IPS-NIHi11 (cell line): ENCODE measurements at regions not wholly inside any gene's neighbourhood (a gene's known extent, or its start where the extent isn't known, plus 50 kb on each side); places are given as distances from the start of the nearest gene placed in this dataset.

ENCODE experiments used
- DNase-seq: peaks from one replicate; pipeline ENCODE4 v3.0.0; 2012; ENCODE audit warnings: mixed read lengths, low spot score

- no peak for DNase-seq
Observed at GRCh38 chr17:69949973-69950695, 124.9 kb upstream of the KCNJ16 start.

DNA sequence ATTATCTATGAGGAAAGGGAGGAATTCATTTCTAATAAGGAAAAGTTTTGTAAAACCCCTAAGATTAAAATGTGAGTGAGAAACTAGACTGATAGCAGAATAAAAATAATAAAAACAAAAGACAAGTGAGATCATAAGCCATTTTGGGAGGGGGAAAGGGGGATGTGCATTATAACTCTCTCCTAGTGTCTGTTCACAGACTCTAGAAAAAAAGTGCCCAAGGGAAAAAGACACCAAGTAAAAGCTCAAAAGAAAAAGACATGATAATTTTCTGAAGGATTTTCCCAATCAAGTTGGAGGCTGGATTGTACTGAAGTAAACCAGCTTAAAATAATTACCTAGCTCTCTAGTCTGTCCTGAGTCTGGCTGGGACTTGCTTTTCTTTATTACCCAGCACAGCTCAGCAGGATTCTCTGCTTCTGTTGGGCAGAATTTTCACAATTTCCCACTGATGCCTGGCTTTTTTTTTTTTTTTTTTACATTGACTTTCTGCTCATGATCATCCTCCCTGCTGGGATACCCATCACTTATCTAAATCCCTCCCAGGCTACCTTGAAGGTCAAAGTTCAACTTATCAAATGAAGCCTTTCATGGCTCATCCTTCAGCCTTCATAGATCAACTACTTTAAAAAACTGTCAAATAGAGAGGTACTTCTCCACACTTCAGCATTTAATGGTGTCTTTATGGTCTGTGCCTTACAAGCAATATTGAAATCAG lies 124.2 kb upstream of the KCNJ16 start:
- DNase-seq: no peak

DNA sequence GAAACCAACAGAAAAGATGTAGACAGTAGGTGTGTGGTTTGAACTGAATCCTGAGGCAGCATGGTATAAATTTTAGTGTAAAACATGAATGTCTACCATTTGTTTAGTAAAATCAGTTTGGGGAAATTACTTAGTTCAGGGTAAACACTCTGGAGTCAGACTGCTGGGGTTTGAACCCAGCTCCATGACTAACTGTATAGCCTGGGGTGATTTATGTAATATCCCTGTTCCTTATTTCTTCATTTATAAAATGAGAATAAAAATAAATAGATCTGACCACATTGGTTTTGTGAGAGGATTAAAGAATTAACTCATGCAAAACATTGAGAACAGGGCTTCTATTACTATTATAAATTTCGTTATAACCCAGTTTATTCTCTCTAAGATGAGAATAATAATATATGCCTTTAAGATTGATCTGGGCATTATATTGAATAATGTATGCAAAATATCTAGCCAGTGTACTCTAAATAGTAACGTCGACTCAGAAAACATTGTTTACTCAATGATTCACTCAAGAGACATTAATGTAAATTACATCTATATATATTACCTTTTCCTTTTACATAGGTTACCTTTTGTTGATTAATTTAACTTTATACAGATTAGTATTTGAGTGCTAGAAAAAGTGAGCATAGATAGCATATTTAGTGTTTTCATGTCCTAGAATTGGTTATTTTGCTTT lies 120.6 kb upstream of the KCNJ16 start:
- DNase-seq: no peak

- DNase-seq: no peak
Observed at GRCh38 chr17:69958063-69958462, 117.0 kb upstream of the KCNJ16 start.

DNA sequence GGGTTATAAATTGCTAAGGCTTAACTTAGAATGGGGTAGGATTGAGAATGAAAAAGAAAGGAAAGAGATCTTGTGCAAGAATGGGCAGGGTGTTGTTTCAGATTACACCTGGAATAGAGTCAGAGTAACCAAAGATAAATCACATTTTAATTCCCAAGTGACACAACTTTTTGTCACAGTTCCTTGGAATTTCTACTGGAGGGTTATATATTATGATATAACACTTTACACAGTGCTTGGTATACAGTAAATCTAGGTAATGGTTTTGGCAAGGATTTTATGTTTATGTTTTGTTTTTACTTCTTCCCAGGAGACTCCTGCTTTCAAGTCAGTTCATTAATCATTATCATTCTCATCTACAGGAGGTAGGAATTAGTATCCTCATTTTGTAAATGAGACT lies 115.7 kb upstream of the KCNJ16 start:
- DNase-seq: no peak

DNA sequence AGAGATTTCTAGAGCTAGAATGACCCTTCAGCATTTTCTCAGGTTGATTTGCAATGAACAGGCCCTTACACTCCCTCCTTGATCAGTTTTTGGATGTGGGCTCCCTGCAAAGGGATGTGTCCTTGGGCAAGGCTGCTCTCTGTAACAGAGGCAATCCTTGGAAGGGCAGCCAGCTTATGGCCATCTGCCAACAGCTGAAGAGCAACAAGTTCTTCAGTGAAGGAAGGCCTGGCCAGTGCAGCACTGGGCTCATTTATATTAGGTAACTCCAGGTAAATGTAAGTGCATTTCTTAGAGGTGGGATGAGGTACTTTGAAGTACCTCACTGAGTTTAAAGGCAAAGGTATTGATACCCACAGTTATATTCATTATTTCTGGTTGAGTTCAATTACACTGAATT lies 114.3 kb upstream of the KCNJ16 start:
- no peak for DNase-seq

DNA sequence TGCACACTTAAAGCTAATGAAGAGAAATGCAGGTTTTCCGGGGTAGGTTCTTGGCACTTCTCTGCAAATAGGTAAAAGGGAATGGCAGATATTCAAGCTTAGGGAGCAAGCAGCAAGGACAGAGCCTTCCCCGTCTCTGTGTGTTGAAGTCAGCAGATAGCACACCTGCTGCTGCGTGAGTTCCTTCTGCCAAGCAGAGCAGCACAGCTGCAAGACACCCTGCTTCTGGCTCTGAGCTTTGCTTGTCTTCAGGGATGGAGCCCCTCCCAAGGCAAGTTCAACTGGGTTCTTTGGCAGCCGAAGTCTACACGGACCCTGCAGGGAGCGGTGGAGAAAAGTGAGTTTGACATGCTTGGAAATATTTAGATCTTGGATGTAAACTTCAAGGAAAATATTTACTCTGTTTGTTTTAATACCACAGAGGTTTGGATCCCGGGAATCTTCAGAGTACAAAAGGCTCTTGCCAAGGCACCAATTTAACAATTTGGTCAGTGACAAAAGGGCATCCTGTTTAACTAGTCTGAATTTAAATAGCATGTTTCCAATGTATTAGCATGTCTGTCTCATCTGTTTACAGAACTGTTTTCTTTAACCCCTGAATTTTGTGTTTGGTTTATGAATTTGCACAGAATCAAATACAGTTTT lies 113.4 kb upstream of the KCNJ16 start:
- DNase-seq: peak; percentile 27

DNA sequence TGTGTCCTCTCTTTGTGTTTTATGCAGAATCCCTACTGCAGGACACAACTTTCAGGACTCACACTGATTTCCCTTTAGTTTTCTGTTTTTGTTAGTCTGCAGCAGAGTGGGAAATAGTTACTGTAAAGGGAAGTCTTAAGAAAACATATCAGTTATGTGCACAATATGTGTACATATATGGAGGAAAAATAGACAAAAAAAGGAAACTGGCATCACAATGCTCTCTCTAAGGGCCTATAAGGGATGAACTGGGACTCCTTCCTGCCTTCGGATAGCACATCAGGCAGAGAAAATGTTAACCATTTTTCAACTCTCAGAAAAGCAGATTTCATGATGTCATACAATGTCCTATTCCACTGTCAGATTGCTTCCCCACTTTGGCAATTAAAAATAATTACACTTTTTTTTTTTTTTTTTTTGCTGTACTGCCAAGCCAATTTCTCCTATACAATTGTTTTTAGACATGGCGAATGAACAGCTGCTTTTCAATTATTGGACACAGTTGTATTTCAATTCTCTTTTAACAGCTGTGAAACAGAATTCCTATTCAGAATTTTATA lies 112.5 kb upstream of the KCNJ16 start:
- DNase-seq: no peak

DNA sequence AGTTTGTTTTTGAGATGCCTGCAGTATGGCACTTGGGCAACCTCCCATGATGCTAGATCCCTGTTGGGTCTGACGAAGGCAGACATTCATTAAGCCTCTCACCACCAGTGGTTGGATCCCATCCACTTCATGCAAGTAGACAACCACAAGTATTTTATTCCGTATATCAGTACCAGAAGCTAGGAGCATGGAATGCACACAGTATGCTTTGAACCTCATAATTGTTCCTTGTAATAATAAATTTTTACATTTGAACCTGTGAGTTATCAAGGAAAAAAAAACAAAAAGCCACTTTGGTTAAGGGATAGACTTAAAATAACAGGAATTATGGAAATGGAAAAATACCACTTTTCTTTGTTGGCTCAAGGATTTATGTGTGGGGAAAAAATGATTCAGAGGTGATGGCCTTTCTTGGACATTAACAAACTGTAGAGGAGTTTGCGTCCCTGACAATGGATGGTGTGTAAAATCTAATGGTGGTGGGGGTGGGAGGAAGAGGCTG lies 107.1 kb upstream of the KCNJ16 start:
- DNase-seq: no peak

DNA sequence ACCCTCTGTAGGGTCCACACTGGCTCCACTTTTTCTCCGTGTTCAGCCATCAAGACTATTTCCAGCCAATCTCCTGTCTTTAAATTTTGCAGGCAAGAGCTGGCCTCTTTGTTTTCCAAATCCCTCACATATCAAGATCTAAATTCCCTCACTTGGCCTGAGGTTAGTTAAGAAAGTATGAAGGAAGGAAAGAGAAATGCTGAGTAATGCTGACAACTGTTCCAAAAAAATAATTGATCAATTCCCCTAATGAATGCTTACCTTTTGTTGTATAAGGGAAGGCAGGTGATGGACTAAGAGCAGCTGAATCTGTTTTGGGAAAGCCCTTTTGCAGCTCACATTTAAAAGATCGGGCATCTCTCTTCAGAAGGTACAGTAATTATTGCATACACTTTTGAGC lies 105.1 kb upstream of the KCNJ16 start:
- DNase-seq: no peak

GRCh38 chr17:69972251-69972650 lies 102.8 kb upstream of the KCNJ16 start:
- DNase-seq: no peak

DNA sequence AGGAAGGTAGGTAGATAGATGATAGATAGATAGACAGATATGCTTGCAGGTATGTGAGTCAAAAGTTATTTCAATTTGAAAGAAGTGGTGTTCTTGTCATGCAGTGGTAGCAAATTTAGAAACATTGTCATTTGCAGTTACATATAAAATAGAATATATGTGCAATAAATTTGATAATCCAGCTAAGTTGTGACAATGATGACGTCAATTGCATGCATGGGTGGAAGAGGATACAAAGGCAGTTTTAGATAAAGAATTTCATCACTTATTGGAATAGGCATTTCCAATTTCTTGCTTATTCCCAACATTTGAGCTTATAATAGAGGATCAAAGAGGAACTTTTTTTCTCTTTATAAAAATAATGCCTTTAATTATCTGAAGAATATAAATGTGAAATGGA lies 99.2 kb upstream of the KCNJ16 start:
- no peak for DNase-seq

DNA sequence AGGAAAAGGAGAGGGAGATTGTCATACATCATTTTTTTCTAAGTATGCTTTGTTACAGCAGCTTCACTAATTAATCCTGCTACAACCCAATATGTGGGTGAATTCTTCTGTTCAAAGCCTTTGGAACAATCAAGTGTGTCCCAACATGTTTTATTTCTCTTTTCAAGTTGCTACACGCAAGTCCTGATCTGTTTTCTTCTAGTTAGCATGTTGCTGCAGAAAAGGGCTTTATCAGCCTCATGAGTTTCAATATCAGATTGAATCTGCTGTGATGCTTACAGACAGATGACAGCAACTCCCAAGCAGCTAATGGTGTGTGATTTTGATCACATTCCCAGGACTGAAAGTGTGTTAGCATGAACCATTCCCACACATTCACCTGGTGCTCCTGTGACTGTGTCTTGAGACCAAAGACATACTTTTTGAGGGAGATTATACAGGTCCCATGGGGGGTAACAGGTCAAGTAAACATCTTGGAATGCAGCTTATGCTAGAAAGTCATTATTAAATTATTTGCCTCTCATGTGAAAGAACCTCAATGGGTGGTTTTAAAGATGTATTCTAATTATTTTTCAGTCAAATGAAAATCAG lies 96.9 kb upstream of the KCNJ16 start:
- DNase-seq: no peak

DNA sequence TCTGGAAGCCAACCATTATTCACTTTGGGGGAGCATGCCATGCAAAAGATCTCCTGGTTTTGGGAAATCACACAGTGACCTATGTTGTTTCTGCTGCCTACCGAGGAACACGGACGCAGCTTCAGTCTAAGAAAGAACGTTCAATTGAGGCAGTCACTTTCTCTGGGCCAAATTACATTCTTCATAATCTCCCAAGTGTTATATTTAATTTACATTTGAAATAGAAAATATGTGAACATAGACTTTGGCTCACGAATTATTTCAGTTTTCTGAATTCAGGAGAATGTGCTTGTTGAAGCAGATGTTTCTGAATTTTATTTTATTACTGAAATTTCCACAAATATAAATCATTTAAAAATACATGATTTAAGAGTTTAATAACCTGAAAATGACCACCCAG lies 93.6 kb upstream of the KCNJ16 start:
- DNase-seq: no peak

DNA sequence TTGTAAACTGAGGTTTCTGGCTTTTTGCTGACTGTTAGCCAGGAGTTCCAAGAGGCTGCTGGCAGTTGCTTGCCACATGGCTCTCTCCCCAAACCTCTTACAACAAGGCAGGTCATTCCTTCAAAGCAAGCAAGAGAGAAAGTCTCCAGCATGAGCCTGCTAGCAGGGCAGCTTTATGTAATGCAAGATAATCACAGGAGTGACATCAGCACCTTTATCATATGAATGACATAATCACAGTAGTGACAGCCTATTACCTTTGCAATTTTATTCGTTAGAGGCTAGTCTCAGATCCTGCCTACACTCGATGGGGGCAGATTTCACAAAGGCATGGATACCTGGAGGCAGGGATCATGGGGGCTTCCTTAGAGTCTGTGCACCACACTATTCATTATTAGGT lies 79.5 kb upstream of the KCNJ16 start:
- DNase-seq: no peak

DNA sequence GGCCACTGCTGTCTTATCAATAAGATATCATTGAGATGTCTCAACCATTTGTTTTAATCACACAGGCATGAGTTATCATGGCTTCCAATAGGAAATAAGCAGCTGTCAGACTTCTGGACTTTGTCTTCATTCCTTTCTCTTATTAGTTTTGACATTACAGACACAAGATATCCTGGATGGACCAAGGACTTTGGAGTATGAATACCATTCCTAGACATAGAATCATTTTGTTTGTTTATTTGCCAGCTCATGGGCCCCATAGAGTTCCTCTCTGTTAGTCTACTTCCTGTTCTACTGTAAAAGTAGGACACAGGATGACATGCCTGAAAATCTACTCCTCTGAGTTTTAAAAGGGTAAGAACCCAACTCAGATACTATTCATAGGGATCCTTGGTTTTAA lies 77.7 kb upstream of the KCNJ16 start:
- no peak for DNase-seq

DNA sequence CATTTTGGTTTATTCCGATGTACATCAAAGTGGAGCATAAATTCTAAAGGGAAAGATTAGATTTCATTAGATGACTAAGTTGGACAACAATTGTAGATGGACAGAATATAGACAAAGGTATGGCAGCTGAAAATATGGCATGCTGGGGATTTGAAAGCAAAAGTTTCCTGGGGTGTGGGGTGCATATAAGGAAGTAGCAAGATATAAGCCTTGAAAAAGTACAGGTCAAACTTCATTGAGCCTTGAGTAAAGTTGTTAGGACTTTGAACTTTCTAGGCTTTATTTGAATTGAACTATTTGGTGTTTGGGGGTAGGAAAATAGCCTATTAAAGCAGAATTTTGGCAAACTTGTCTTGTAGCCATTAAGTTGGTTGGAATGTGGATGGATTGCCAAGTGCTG lies 75.8 kb upstream of the KCNJ16 start:
- DNase-seq: no peak

DNA sequence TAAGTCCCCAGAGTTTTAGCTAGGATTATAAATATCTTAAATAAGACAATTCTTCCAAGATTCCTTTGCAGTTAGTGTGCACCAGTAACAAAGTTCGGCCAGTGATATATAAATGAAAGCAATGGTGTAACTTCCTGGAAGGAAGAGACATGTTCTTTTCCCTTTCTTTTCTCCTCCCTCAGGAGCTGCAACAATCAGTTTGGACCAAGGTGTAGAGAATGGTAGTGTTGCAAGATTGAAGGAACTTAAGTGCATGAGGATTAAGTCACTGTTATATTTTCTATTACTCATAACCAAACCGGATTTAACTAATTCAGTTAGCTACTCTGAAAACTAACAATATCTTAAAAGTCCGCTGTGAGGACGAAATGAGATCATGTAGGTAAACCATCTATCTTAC lies 68.9 kb upstream of the KCNJ16 start:
- DNase-seq: no peak

GRCh38 chr17:70011750-70012149 lies 63.3 kb upstream of the KCNJ16 start:
- DNase-seq: no peak

- no peak for DNase-seq
Observed at GRCh38 chr17:70013911-70014310, 61.1 kb upstream of the KCNJ16 start.

DNA sequence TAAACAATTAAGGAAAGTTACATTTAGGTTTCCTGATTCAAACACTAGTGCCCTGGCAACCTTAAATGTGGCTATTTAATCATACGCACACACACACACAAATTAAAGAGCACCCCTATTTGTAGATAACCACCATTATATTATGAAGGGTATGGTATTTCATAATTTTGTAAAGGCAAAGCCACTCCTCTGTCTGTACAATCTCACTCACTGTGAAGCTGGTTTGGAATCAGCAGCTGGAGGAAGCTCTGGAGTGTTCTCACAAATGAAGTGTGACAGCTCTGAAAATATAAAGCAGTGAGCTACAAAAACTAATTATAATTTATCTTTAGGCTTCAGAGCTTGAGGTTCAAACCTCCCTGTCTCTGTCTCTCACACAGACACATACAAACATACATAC lies 57.9 kb upstream of the KCNJ16 start:
- no peak for DNase-seq

GRCh38 chr17:70017941-70018340 lies 57.1 kb upstream of the KCNJ16 start:
- no peak for DNase-seq
